ENCODE measurements at regions not wholly inside any gene's neighbourhood (a gene's known extent, or its start where the extent isn't known, plus 50 kb on each side); places are given as distances from the start of the nearest gene placed in this dataset.

DNA sequence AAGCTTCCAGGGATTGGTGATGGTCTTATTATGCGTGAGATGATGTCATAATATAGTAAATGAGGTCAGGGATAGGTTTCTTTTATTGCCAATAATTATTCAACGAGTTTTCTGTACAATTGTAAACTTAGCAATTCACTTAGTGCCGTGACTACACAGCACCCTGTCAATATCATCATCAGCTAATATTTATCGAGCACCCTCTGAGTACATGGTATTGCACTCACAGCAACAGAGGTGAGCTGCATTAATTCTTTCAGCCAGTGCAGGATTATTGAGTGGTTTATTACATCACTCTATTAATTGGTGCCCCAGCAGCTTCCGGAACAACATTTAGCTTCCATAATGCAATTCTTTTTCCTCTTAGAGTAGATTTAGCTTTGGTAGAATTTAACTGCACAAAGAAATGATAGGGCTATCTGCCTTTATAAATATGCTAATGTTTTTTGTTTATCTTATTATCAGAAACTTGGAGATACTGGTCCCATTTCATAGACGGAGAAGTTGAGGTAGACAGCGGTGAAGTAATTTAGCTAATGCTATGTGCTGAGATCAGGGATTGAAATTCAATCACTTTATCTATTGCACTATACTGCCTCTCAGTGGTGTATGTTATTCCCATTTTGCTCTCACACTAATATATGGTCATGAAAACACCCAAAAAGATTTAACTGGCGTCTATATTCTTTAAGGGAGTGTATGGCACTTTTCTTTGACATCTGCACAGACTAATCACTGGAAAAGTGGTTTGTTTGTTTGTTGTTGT, 726.1 kb upstream of the WWC1 start:
- TF ChIP-seq, protein P1, sequence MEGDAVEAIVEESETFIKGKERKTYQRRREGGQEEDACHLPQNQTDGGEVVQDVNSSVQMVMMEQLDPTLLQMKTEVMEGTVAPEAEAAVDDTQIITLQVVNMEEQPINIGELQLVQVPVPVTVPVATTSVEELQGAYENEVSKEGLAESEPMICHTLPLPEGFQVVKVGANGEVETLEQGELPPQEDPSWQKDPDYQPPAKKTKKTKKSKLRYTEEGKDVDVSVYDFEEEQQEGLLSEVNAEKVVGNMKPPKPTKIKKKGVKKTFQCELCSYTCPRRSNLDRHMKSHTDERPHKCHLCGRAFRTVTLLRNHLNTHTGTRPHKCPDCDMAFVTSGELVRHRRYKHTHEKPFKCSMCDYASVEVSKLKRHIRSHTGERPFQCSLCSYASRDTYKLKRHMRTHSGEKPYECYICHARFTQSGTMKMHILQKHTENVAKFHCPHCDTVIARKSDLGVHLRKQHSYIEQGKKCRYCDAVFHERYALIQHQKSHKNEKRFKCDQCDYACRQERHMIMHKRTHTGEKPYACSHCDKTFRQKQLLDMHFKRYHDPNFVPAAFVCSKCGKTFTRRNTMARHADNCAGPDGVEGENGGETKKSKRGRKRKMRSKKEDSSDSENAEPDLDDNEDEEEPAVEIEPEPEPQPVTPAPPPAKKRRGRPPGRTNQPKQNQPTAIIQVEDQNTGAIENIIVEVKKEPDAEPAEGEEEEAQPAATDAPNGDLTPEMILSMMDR (IDR thresholded peaks at IDR 0.05): peak; percentile 62
- no peak for TF ChIP-seq ZFX (IDR thresholded peaks at IDR 0.05; ENCODE audit: borderline replicate concordance)
